SK-N-SH (cell line): ENCODE measurements at regions not wholly inside any gene's neighbourhood (a gene's known extent, or its start where the extent isn't known, plus 50 kb on each side); places are given as distances from the start of the nearest gene placed in this dataset.

Source experiments
- CTCF ChIA-PET: fragments of 300-600, 350-600 bp; formaldehyde crosslinking; extraction: SDS; loops from one replicate; lab custom pipeline; 2021; lab: Yijun Ruan, JAX
- POLR2A ChIA-PET: fragments of 350-600 bp; sonication (Branson Sonifier 250); formaldehyde crosslinking; extraction: SDS; loops from one replicate; lab custom pipeline; 2020; ENCODE audit warnings: antibody characterized with exemption, inconsistent platforms; lab: Yijun Ruan, JAX
- DNase-seq: peaks from one replicate; pipeline ENCODE4 v3.0.0; 2012
- H2AFZ ChIP-seq: fragments of 200-600 bp; sonication (generic); 2 replicates; pipeline ENCODE4 v1.8.1; 2016; ENCODE audit warnings: antibody characterized with exemption, mild to moderate bottlenecking, low read depth
- H3F3A ChIP-seq: fragments of 200-600 bp; sonication (generic); replicated peaks from 2 replicates; pipeline ENCODE3; 2016; ENCODE audit warnings: antibody characterized with exemption, mild to moderate bottlenecking; ENCODE audit not compliant: insufficient read depth
- H3K27ac ChIP-seq, 2 experiments: fragments of 200-500 bp in 1 of 2; fragments of 200-600 bp in 1 of 2; sonication (Bioruptor generic) in 1 of 2; sonication (generic), shearing (Covaris generic) in 1 of 2; 2 replicates each; pipeline versions ENCODE4 v1.5.1 to v1.6.1; 2014 to 2016; ENCODE audit warnings: low read depth in 2 of 2, inconsistent platforms in 1 of 2, low read length in 1 of 2, mild to moderate bottlenecking in 1 of 2, mixed read lengths in 1 of 2
- H3K27me3 ChIP-seq: fragments of 200-600 bp; sonication (generic), shearing (Covaris generic); 2 replicates; pipeline ENCODE4 v1.6.1; 2016; ENCODE audit warnings: mixed run types; ENCODE audit not compliant: insufficient read depth
- H3K36me3 ChIP-seq, 2 experiments: fragments of 200-500 bp in 1 of 2; fragments of 200-600 bp in 1 of 2; sonication (Bioruptor generic) in 1 of 2; sonication (generic) in 1 of 2; replicated peaks in 1 of 2; 2 replicates each; pipeline versions ENCODE3 to v1.5.1; 2014 to 2016; ENCODE audit warnings: low read length in 1 of 2, mild to moderate bottlenecking in 1 of 2; ENCODE audit not compliant: insufficient read depth in 2 of 2, control insufficient read depth in 1 of 2
- H3K4me1 ChIP-seq, 2 experiments: fragments of 200-500 bp in 1 of 2; fragments of 200-600 bp in 1 of 2; sonication (Bioruptor generic) in 1 of 2; sonication (generic), shearing (Covaris generic) in 1 of 2; 2 replicates each; pipeline versions ENCODE4 v1.5.1 to v1.6.1; 2014 to 2016; ENCODE audit warnings: low read depth in 1 of 2, low read length in 1 of 2, mixed run types in 1 of 2; ENCODE audit not compliant: insufficient read depth in 2 of 2, control insufficient read depth in 1 of 2
- H3K4me2 ChIP-seq: fragments of 200-600 bp; sonication (generic), shearing (Covaris generic); 2 replicates; pipeline ENCODE4 v1.6.1; 2017; ENCODE audit warnings: mixed run types
- H3K4me3 ChIP-seq, 2 experiments: fragments of 200-500 bp in 1 of 2; fragments of 200-600 bp in 1 of 2; sonication (Bioruptor generic) in 1 of 2; sonication (generic), shearing (Covaris generic) in 1 of 2; 2 replicates each; pipeline versions ENCODE4 v1.5.1 to v1.8.1; 2014 to 2016; ENCODE audit warnings: low read depth in 2 of 2, inconsistent platforms in 1 of 2, low read length in 1 of 2, mild to moderate bottlenecking in 1 of 2, mixed read lengths in 1 of 2, moderate library complexity in 1 of 2
- H3K79me2 ChIP-seq: fragments of 200-600 bp; sonication (generic); 2 replicates; pipeline ENCODE4 v1.8.1; 2017; ENCODE audit warnings: mild to moderate bottlenecking; ENCODE audit not compliant: insufficient read depth
- H3K9ac ChIP-seq: fragments of 200-600 bp; sonication (generic); 2 replicates; pipeline ENCODE4 v1.6.1; 2017; ENCODE audit warnings: mixed run types
- H3K9me2 ChIP-seq: fragments of 200-600 bp; sonication (generic); 2 replicates; pipeline ENCODE4 v1.6.1; 2017; ENCODE audit warnings: mixed run types
- H3K9me3 ChIP-seq: fragments of 200-600 bp; sonication (generic); 2 replicates; pipeline ENCODE4 v1.6.1; 2017; ENCODE audit warnings: mixed run types, mild to moderate bottlenecking, moderate library complexity
- H4K20me1 ChIP-seq: fragments of 200-600 bp; sonication (generic); 2 replicates; pipeline ENCODE4 v1.6.1; 2017; ENCODE audit warnings: mild to moderate bottlenecking, mixed run types; ENCODE audit not compliant: insufficient read depth
- CHD2 ChIP-seq: fragments of 150-350 bp; IDR thresholded peaks from 2 replicates; pipeline ENCODE4 v1.6.1; 2018; ENCODE audit warnings: low read length; ENCODE audit not compliant: partially characterized antibody
- ELF1 ChIP-seq: IDR thresholded peaks from 2 replicates; pipeline ENCODE4 v1.4.0; 2012
- FOSL2 ChIP-seq: IDR thresholded peaks from 2 replicates; pipeline ENCODE4 v1.4.0; 2012; ENCODE audit warnings: low read depth, mild to moderate bottlenecking, moderate library complexity, borderline replicate concordance
- FOXJ3 ChIP-seq: sonication (generic); formaldehyde crosslinking; IDR thresholded peaks from 2 replicates; pipeline ENCODE4 v1.5.1; 2020; ENCODE audit warnings: mild to moderate bottlenecking, missing genetic modification reagents
- GATA2 ChIP-seq: sonication (generic); formaldehyde crosslinking; IDR thresholded peaks from 2 replicates; pipeline ENCODE4 v1.5.0; 2020; ENCODE audit warnings: mild to moderate bottlenecking, missing genetic modification reagents
- MXI1 ChIP-seq: IDR thresholded peaks from 2 replicates; pipeline ENCODE4 v1.6.1; 2012; ENCODE audit warnings: mild to moderate bottlenecking, low read depth, low read length, improper control_type of control experiment
- NFIC ChIP-seq: IDR thresholded peaks from 2 replicates; pipeline ENCODE4 v1.4.0; 2012; ENCODE audit warnings: borderline replicate concordance
- POLR2AphosphoS5 ChIP-seq: IDR thresholded peaks from 2 replicates; pipeline ENCODE4 v1.6.1; 2012; ENCODE audit warnings: low read depth, low read length
- RAD21 ChIP-seq: IDR thresholded peaks from 2 replicates; pipeline ENCODE4 v1.6.1; 2012; ENCODE audit warnings: mild to moderate bottlenecking, low read length
- RCOR1 ChIP-seq: fragments of 150-350 bp; IDR thresholded peaks from 2 replicates; pipeline ENCODE4 v1.6.1; 2017; ENCODE audit warnings: antibody characterized with exemption, low read length
- RXRA ChIP-seq: IDR thresholded peaks from 2 replicates; pipeline ENCODE4 v1.4.0; 2012; ENCODE audit warnings: low read depth, mild to moderate bottlenecking, borderline replicate concordance
- TCF12 ChIP-seq: IDR thresholded peaks from 2 replicates; pipeline ENCODE4 v1.4.0; 2012
- TEAD4 ChIP-seq: IDR thresholded peaks from 2 replicates; pipeline ENCODE4 v1.4.0; 2012; ENCODE audit warnings: mild to moderate bottlenecking, borderline replicate concordance; ENCODE audit not compliant: insufficient read depth
- WGBS: methylation state at CpG from one replicate; pipeline ENCODE4 v1.1.6; 2017; ENCODE audit warnings: low lambda C conversion rate; 5-methylcytosine and 5-hydroxymethylcytosine counted together
- TF ChIP-seq, protein P1 (sequence below): IDR thresholded peaks from 2 replicates; pipeline ENCODE4 v1.4.0; 2012; ENCODE audit warnings: low read depth, borderline replicate concordance
- TF ChIP-seq, protein P2 (sequence below): IDR thresholded peaks from 2 replicates; pipeline ENCODE4 v1.4.0; 2012; ENCODE audit warnings: low read depth, borderline replicate concordance
- TF ChIP-seq, protein P3 (sequence below): IDR thresholded peaks from 2 replicates; pipeline ENCODE4; 2012
- TF ChIP-seq, protein P4 (sequence below): IDR thresholded peaks from 2 replicates; pipeline ENCODE4 v1.6.1; 2012; ENCODE audit warnings: mild to moderate bottlenecking, low read depth, low read length, moderate library complexity
- TF ChIP-seq, protein P5 (sequence below): IDR thresholded peaks from 2 replicates; pipeline ENCODE4 v1.4.0; 2012; ENCODE audit warnings: low read depth

DNA sequence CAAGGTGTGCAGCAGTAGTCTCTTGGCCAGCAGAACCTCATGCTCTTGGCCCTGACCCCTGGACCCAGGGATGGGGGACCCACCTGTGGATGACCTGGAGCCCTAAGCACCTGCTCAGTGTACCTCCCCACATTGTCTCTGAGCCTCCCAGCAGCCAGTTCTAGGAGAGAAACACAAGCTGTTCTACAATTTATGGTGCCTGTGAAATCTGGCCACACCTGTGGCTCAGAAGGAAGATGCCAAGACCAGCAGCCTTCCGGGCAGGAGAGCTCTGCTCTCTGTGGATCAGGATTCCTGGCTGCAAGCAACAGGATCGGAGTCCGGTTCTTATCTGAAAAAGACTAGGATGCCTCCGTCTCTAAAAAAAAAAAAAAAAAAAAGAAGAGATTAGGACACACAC lies 103.6 kb upstream of the ANO1 start:
- Histone ChIP-seq H3K9ac (no peak overlapping the region), H2AFZ (no peak overlapping the region), H3K9me3 (no peaks in the 10 kb centered on the region), H3K36me3 (no peaks in the 10 kb centered on the region), H3K27ac (no peak overlapping the region), H3K4me1 (no peaks in the 10 kb centered on the region), H3K27me3 (no peaks in the 10 kb centered on the region), H3K9me2 (no peaks in the 10 kb centered on the region), H3K4me3 (no peak overlapping the region), H4K20me1 (no peaks in the 10 kb centered on the region), H3K4me2 (no peak overlapping the region), H3K79me2 (no peaks in the 10 kb centered on the region), H3F3A (no peaks in the 10 kb centered on the region)
- ChIA-PET POLR2A (no interaction called here), CTCF (no interaction called here)
- no peak for DNase-seq
- no peak for TF ChIP-seq TEAD4
- TF ChIP-seq ELF1 = no peak
- no peak for TF ChIP-seq MXI1
- TF ChIP-seq, protein P1, sequence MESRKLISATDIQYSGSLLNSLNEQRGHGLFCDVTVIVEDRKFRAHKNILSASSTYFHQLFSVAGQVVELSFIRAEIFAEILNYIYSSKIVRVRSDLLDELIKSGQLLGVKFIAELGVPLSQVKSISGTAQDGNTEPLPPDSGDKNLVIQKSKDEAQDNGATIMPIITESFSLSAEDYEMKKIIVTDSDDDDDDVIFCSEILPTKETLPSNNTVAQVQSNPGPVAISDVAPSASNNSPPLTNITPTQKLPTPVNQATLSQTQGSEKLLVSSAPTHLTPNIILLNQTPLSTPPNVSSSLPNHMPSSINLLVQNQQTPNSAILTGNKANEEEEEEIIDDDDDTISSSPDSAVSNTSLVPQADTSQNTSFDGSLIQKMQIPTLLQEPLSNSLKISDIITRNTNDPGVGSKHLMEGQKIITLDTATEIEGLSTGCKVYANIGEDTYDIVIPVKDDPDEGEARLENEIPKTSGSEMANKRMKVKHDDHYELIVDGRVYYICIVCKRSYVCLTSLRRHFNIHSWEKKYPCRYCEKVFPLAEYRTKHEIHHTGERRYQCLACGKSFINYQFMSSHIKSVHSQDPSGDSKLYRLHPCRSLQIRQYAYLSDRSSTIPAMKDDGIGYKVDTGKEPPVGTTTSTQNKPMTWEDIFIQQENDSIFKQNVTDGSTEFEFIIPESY = no peak
- TF ChIP-seq RCOR1 = no peak
- TF ChIP-seq NFIC = no peak
- no peak for TF ChIP-seq FOSL2
- TF ChIP-seq TCF12 = no peak
- TF ChIP-seq RXRA = no peak
- TF ChIP-seq, protein P2, sequence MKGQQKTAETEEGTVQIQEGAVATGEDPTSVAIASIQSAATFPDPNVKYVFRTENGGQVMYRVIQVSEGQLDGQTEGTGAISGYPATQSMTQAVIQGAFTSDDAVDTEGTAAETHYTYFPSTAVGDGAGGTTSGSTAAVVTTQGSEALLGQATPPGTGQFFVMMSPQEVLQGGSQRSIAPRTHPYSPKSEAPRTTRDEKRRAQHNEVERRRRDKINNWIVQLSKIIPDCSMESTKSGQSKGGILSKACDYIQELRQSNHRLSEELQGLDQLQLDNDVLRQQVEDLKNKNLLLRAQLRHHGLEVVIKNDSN = no peak
- TF ChIP-seq, protein P3, sequence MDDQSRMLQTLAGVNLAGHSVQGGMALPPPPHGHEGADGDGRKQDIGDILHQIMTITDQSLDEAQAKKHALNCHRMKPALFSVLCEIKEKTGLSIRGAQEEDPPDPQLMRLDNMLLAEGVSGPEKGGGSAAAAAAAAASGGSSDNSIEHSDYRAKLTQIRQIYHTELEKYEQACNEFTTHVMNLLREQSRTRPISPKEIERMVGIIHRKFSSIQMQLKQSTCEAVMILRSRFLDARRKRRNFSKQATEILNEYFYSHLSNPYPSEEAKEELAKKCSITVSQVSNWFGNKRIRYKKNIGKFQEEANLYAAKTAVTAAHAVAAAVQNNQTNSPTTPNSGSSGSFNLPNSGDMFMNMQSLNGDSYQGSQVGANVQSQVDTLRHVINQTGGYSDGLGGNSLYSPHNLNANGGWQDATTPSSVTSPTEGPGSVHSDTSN = no peak
- no peak for TF ChIP-seq RAD21
- TF ChIP-seq POLR2AphosphoS5 = no peak
- no peak for TF ChIP-seq FOXJ3 (CRISPR knock-in tag)
- TF ChIP-seq CHD2 = no peak
- TF ChIP-seq, protein P4, sequence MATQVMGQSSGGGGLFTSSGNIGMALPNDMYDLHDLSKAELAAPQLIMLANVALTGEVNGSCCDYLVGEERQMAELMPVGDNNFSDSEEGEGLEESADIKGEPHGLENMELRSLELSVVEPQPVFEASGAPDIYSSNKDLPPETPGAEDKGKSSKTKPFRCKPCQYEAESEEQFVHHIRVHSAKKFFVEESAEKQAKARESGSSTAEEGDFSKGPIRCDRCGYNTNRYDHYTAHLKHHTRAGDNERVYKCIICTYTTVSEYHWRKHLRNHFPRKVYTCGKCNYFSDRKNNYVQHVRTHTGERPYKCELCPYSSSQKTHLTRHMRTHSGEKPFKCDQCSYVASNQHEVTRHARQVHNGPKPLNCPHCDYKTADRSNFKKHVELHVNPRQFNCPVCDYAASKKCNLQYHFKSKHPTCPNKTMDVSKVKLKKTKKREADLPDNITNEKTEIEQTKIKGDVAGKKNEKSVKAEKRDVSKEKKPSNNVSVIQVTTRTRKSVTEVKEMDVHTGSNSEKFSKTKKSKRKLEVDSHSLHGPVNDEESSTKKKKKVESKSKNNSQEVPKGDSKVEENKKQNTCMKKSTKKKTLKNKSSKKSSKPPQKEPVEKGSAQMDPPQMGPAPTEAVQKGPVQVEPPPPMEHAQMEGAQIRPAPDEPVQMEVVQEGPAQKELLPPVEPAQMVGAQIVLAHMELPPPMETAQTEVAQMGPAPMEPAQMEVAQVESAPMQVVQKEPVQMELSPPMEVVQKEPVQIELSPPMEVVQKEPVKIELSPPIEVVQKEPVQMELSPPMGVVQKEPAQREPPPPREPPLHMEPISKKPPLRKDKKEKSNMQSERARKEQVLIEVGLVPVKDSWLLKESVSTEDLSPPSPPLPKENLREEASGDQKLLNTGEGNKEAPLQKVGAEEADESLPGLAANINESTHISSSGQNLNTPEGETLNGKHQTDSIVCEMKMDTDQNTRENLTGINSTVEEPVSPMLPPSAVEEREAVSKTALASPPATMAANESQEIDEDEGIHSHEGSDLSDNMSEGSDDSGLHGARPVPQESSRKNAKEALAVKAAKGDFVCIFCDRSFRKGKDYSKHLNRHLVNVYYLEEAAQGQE = no peak
- TF ChIP-seq, protein P5, sequence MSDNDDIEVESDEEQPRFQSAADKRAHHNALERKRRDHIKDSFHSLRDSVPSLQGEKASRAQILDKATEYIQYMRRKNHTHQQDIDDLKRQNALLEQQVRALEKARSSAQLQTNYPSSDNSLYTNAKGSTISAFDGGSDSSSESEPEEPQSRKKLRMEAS = no peak
- TF ChIP-seq GATA2 (CRISPR knock-in tag) = no peak
- 61% methylated on average over 4 of the region's 4 CpGs for WGBS
